ENCODE measurements at regions not wholly inside any gene's neighbourhood (a gene's known extent, or its start where the extent isn't known, plus 50 kb on each side); places are given as distances from the start of the nearest gene placed in this dataset.

GRCh38 chr12:111293266-111294009 is 75.5 kb downstream of the PHETA1 start:
- Histone ChIP-seq H3K9me3 (no peaks in the 10 kb centered on the region), H3K4me3 (no peak overlapping the region), H3K27ac (no peak overlapping the region), H3K27me3 (no peaks in the 10 kb centered on the region), H3K36me3 (no peaks in the 10 kb centered on the region), H3K4me1 (no peaks in the 10 kb centered on the region)
- no peak for TF ChIP-seq POLR2A (IDR thresholded peaks at IDR 0.05)
- no peak for TF ChIP-seq CTCF (IDR thresholded peaks at IDR 0.05)
- 72 to 76% methylated on average over 20 of the region's 20 CpGs for WGBS, 2 donors
- DNase-seq (ENCODE audit: low spot score in 2 of 2), result no peak

GRCh38 chr12:111291357-111291756 is 77.5 kb downstream of the PHETA1 start:
- H3K36me3 ChIP-seq, result no peaks in the 10 kb centered on the region
- 88 to 89% methylated on average over 12 of the region's 12 CpGs for WGBS, 2 donors
- no peak overlapping the region for H3K4me3 ChIP-seq
- no peak overlapping the region for H3K27ac ChIP-seq
- no peaks in the 10 kb centered on the region for H3K9me3 ChIP-seq
- TF ChIP-seq POLR2A (IDR thresholded peaks at IDR 0.05), result no peak
- H3K27me3 ChIP-seq, result no peaks in the 10 kb centered on the region
- no peak for DNase-seq (ENCODE audit: low spot score in 2 of 2)
- no peaks in the 10 kb centered on the region for H3K4me1 ChIP-seq

GRCh38 chr12:111288771-111289170 is 80.1 kb downstream of the PHETA1 start:
- H3K9me3 ChIP-seq, result no peaks in the 10 kb centered on the region
- WGBS, 2 donors, result 73 to 74% methylated on average over 10 of the region's 10 CpGs
- H3K27me3 ChIP-seq, result no peaks in the 10 kb centered on the region
- no peak for DNase-seq (ENCODE audit: low spot score in 2 of 2)
- H3K4me1 ChIP-seq, result no peaks in the 10 kb centered on the region
- no peak overlapping the region for H3K4me3 ChIP-seq
- H3K27ac ChIP-seq, result no peak overlapping the region
- TF ChIP-seq CTCF (IDR thresholded peaks at IDR 0.05) (no peak), EP300 (IDR thresholded peaks at IDR 0.05) (no peak), POLR2A (IDR thresholded peaks at IDR 0.05) (no peak)
- H3K36me3 ChIP-seq, result no peaks in the 10 kb centered on the region

GRCh38 chr12:111287125-111287900 is 81.6 kb downstream of the PHETA1 start:
- no peak overlapping the region for H3K27ac ChIP-seq
- no peaks in the 10 kb centered on the region for H3K27me3 ChIP-seq
- no peak for TF ChIP-seq CTCF (IDR thresholded peaks at IDR 0.05)
- H3K36me3 ChIP-seq, result no peaks in the 10 kb centered on the region
- WGBS, 2 donors, result 72 to 75% methylated on average over 34 of the region's 34 CpGs
- DNase-seq (ENCODE audit: low spot score in 2 of 2), result no peak
- no peaks in the 10 kb centered on the region for H3K9me3 ChIP-seq
- no peaks in the 10 kb centered on the region for H3K4me1 ChIP-seq
- H3K4me3 ChIP-seq, result no peak overlapping the region

- Histone ChIP-seq H3K9me3 (peaks cover 0 to 16% (median 0%) of the 10 kb centered on the region in 4 donors), H3K36me3 (no peaks in the 10 kb centered on the region), H3K27ac (no peak overlapping the region), H3K4me3 (no peak overlapping the region), H3K4me1 (no peaks in the 10 kb centered on the region), H3K27me3 (no peaks in the 10 kb centered on the region)
- no peak for DNase-seq (ENCODE audit: low spot score in 2 of 2)
- WGBS, 2 donors, result 33 to 45% methylated on average over 5 of the region's 5 CpGs
- TF ChIP-seq EP300 (IDR thresholded peaks at IDR 0.05) (no peak), POLR2A (IDR thresholded peaks at IDR 0.05) (no peak), CTCF (IDR thresholded peaks at IDR 0.05) (no peak)
Measured at GRCh38 chr12:111285200-111285599, 83.7 kb downstream of the PHETA1 start.
